DMS53 treated with DMSO at 0.1 percent for 48 hours (cell line): ENCODE measurements at regions not wholly inside any gene's neighbourhood (a gene's known extent, or its start where the extent isn't known, plus 50 kb on each side); places are given as distances from the start of the nearest gene placed in this dataset.

Source experiments
- DNase-seq: peaks from one replicate; lab custom pipeline; 2025; ENCODE audit not compliant: unreplicated experiment; lab: John Stamatoyannopoulos, UW

DNA sequence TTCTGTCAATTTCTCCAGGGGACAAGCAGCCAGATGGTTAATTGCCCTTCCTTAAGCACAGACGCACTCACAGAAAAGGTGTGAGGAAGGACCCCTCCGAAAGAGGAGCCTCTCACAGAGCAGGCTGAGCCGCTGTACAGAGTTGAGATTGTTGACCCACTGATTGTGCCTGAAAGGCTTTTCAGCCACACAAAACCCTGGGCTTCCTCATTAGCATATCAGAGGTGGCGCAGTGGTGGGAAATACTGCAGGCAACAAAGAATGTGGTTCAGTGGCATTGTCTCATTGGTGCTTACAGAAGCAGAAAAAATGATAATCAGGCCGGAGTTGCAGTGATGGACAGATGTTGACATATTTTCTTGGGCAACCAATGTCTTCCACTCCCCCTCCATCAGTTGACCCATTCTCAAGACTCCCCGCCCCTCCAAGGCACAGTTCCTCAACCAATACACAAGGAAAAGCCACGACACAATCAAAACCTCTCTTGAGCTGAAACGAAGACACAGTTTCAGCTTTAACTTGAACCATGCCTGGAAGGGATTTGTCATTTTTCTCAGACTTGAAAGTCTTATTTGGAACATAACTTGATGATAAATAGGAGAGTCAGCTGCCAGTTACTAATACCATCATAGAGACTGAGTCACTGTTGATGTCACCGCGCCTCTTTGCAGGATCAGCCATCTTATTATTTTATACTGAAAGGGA lies 53.1 kb downstream of the ATXN3L start:
- no peak for DNase-seq

DNA sequence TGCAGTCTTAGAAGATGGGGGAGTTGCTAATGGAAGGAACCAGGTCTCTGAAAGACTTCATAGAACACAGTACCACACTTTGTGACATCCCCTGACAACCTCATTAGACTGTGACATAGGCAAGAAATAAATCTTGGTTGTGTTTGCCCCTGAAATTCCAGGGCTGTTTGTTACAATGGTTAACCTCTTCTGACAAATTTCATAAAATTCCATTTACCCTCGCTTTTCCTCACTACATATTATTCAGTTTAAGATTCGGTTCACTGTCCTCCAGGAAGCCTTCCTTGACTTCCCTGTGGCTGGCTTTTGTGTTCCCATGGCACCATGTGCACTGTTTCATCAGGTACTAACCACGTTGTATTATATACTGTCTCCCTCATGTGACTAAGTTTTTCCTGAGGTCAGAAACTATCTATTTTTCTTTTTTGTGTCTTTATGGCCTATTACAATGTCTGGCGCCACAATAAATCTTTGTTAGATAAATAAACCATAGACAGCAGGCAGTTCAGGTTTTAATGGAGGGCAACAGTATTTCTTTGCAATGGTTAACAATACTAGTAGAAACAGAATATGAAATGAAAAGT lies 54.2 kb downstream of the ATXN3L start:
- no peak for DNase-seq

DNA sequence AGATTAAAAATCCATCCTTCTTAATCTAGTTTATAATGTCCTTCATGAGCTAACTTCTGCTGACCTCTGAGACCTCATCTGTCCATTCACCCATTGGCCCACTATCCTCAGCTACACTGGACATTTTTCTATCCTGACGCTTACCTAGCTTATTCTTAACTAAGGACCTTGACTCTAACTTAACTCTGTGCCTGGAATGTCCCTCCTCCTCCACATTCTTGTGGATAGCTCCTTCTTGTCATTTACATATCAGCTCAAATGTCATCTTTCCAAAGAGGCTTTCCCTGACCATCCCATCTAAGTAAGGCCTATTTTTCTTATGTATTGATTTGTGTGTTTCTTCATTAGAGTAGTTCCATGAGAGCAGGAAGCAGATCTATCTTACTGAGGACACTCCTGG lies 54.7 kb downstream of the ATXN3L start:
- no peak for DNase-seq

DNA sequence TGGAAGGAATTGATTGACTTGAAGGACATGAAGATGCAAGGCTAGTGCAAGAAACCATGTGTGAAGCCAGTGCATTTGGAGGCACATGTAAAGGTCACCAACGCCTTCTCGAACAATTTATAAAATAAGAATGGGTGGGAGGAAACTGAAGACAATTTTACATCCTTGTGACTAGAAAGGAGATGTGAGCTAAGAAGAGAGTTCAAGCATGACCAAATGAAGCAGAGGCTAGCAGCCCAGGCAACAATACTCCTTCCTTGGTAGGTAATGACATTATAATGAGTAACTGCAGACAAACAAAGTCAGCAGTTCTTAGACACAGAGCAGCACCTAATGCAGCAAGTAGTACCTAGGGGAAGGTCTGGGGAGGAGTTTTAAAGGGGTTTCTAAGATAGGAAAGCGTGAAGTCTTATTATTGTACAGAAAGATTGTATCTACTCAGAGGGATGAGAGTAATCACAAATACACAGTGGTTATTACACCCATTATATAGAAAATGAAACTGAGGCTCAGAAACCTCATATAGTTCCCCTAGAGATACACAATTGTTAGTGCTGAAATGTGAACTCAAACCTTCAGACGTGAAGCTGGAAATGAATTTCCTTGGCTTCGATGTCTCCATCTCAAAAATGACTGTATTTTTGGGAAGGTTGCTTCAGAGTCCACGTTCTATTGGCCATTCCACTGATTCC lies 56.1 kb downstream of the ATXN3L start:
- DNase-seq, result no peak

DNA sequence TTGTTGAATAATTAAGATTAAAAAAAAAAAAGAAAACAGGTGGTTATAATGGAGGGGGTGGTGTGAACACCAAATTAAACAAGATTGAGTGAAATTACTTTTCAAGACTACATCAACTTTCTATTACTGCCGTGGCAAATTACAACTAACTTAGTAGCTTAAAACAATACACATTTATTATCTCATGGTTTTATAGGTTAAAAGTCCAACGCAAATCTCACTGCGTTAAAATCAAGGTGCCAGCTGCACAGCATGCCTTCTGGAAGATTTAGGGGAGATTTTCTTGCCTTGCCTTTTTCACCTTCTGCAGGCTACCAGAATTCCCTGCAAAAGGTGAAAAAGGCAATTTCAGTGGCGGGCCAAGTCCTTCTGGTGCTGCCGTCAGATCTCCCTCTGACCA lies 58.5 kb downstream of the ATXN3L start:
- no peak for DNase-seq

DNA sequence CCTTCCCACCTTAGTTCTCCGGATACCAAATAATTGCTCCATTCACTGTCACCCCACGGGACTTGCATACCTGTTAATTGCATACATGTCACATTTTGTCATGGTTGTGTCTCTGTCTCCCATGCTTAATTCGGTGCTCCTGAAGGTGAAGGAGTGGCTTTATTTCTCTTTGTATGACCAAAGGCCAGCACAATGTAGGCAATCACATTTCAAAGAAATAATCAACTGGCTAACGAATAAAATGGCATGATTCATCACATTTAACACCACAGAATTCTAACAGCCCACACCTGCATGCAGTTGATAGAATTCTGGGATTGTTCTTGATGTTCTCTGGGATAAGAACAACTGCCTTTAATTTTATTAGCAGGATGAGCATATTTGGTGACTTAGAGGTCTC lies 59.3 kb downstream of the ATXN3L start:
- no peak for DNase-seq

DNA sequence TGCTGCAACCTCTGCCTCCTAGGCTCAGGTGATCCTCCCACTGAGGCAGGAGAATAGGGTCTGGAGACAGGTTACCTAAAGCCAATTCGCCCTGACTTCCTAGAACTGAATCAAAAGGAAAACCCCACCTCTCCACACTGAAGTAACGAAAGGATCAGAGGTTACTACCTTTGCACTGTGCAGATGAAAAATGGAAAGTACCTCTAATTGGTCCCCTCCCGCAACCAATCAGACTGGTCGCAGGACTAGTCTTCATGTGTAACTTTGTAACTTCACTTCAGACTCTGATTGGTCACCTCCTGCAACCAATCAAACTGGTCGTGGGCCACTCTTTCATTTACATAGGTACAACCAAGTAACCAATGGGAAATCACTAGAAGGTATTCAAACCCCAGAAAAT lies 61.1 kb downstream of the ATXN3L start:
- DNase-seq, result no peak

DNA sequence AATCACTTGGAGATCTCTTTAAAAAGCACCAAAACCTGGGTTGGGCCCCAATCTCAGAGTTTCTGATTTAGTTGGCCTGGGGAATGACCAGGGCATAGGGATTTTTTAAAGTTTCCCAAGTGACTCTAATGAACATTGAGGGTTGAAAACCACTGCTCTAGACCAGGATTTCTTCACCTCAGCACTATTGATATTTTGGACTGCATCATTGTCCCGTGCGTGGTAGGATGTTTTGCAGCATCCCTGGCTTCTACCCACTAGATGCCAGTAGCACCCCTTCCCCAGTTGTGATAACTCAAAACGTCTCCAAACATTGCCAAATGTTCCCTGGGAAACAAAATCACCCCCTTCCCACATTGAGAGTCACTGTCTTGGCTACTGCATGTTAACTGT lies 61.8 kb downstream of the ATXN3L start:
- no peak for DNase-seq

DNA sequence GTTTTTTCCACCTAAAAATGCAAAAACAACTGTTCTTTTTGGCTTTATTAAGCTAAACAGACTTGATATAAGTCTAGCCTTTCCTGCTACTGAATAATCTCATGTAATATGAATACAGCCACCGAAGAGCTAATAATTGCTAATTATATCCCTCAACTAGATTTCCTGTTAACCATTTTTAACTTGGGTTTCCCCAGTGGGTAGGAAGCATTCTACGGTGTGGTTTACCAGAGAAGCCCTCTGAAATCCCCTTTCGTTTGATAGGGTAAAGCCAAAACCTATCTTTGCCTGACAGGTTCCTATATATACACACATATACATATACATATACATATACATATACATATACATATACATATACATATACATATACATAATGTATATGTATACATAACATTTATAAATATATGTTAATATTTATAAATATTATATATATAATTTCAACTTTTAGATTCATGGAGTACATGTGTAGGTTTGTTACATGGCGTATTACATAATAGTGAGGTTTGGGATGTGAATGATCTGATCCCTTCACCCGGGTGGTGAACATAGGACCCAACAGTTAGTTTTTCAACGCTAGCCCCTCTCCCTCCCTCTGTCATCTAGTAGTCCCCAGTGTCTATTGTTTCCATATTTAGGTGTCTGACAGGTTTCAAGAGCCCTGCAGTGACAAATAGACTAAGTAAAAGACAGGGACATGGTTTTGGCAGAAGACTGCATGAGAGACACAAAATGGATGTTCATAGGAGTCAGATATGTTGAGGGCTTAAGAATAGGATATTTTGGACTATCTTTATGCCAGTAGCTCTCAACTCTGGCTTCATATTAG lies 62.4 kb downstream of the ATXN3L start:
- no peak for DNase-seq

DNA sequence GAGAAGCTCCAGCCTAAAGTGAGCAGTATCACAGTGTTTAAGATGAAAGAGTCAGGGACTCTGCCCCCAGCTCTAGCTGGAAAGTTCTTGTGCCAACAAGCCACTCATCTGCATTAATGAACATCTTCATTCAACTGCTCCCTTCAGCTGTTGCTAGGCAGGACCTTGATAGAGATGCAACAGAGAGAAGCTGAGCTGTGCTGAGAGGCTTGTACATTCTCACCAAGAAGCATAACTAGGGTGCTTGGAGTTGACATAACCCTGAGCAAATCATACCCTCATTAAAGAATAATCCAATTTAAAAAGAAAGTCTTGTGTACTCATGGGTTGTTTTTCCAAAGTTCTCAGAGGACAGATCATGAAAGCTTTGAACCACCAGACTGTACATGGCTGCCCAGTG lies 63.2 kb downstream of the ATXN3L start:
- DNase-seq, result no peak

DNA sequence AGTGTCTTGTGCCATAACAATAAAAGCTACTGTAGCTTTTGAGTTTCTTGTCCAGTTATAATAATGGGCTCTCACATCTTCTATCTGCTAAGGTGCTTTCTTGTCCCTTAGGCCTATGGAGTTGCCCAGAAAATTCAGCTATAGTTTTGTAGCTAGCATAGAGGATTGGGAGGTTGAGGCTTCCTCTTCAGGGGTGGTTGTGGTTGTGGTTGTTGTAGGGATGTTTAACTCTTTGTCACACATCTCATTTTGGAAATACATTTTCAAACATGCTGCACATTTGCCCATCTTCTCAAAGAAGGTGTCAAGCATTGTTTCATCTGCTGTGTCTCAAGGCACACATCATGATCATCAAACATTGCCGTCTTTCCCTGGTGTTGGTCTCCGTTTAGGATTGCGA lies 65.0 kb downstream of the ATXN3L start:
- no peak for DNase-seq

DNA sequence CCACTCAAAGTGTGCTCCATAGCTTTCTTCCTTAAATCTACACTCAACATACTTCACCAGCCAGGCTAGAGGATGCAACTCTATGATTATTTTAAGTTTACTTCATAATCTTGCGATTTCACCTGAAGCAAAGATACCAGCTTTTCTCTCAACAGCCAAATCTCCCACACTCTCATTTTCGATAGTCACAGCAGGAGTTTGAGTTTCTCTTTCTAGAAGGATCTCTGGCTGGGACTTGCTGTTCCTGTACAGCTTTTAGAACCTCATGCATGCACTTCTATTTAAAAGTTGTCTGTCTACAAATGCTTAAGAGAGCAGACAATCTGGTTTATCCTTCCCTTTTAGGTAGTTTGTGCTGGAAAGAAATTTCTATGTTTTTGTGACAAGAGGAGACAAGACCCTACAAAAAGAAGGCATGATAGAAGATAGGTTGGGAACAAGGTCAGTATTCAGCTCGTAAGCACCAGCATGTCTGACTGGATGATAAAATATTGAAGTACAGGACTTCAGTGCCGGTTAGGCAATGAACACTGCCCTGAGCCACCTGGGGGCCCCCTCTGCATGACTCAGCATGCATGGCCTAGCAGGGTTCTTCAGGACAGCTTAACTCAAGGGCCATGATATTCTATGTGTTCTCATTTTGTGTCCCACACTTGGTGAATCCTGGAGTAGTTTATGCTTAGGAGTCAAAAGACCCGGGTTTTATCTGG lies 65.6 kb downstream of the ATXN3L start:
- DNase-seq, result peak; percentile 3

DNA sequence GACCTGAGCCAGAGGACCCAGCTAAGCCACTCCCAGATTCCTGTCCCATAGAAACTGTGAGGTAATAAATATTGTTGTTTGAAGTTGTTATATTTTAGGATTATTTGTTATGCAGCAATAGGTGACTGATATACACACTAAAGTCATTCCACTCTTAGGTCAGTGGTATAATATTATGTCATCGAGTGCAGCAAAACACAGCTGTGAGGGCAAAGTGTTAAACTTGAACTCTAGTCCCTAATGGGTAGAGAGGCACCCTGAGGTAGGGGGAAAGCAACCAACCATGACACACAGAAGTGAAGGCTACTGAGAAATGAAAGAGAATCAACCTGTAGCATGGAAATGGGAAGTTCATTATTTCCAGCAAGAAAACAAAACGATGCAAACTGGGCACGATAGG lies 66.6 kb downstream of the ATXN3L start:
- no peak for DNase-seq

DNA sequence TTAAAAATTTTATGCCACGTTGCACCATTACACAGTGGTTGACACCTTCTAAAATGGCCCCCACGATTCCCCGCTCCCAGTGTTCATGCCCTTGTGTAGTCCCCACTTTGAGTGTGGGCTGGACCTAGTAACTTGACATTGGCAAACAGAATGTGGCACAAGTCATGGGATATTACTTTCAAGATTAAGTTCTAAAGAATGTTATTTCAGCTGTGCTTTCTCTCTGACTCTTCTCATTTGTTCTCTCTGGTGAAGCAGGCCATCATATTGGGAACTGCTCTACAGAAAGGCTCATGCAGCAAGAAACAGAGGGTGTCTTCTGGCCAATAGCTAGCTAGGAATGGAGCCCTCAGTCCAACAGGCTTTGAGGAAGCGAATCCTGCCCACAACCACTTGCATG lies 67.1 kb downstream of the ATXN3L start:
- no peak for DNase-seq

DNA sequence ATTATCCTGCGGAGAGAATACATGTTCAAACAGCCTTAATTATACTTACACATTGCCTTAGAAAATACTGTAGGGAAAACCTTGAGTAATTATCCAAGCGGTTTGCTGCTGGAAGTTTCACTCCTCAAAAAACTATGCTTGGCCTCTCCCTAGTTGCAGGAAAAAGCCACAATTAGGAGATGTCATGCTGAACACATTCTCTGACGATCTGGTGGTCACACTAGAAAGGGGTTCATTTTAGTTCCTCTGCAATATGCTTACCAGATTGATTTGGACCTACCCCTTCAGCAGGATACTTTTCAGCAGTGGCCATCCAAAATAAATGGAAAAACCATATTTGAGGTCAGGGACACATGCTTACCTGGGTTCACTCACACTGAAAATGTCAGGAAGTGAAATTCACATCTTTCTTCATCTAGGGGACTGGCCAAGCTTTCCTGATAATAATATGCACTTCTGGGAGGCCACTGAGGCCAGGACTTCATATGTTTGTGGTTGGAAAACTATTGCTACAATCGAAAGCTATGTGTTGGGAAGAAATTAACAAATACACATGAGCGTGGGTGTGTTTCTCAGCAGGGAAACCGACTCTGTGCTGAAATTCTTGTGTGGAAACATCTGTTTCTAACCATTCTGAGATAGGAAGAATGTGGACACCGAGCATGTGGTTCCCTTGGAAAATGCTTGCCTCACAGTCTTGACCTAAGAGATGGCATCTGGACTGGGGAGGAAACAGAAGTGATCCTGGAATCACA lies 68.8 kb downstream of the ATXN3L start:
- no peak for DNase-seq

DNA sequence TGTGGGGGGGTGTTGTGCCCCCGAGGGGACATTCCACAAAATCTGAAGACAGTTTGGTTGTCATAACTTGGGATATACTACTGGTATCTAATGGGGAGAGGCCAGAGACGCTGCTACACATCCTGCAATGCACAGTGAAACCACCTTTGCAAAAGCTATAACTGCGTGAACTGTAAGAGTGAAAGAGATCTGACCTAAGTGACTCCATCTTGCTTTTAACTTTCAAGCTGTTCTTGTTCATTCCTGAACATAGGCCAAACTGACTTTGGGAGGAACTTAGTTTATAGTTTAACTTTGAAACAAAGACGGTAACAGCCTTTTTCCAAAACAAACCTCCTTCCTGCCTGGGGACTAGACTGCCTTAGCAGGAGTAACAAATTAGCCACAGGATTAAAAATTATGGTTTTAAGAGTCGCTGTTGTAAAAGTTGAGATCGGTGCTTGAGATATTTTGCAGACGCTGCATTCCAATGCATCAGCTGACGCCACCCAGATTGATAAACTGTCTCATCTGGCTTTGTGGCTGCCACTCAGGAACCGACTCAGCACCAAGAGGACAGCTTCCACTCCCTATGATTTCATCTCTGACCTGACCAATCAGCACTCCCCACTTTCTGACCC lies 70.9 kb downstream of the ATXN3L start:
- no peak for DNase-seq

DNA sequence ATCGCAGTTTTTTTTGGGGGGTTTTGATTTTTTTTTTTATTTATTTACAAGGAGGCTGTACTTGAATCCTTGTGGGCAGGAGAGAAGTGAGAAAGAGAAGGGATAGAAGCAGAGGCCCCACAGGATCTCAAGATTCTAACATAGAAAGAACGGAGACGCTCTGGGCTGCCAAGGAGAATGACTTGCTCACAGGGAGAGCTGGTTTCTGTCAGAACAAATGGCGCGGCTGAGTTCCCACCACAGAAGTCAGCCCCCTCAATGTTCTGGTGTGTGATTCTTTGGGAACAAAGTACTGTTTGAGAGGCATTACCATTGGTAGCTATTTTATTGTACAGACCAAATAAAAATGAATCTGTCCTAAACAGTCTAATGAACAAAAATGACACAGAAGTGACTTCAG lies 80.6 kb downstream of the ATXN3L start:
- DNase-seq, result no peak

DNA sequence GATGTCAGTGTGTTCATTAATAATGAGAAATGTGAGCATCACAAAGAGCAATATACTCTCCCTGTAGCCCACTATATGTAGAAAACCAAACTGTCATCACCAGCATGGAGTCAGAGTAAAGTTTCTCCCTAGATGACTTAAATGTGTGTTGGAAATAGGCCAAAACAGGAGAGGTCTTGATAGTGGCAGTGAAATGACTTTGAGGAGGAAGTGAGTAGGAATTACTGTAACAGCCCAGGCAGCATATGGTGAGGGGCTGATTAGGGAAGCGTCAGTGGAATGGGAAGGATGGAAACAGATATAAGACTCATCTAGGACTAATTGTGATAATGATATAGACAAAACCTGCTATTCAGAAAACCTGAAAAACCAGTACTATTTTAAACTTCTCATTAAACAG lies 83.9 kb downstream of the ATXN3L start:
- no peak for DNase-seq

DNA sequence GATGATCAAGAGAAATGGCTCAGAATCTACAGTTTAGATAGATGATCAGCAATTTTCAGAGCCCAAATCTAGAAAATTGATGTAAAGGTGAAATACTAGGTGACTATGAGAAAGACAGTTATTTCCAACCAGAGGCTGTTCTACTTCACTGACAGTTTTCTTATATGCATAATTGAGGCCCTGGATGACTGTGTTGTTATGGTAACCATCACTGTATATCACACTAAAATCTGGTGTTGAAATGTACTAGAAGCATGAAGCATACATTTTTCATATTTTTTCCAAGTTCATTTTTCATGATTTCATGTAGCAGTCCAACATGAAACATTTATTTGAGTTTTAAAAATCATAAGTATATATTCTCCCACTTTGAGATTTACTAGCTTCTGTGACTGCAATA lies 87.4 kb downstream of the ATXN3L start:
- no peak for DNase-seq

DNA sequence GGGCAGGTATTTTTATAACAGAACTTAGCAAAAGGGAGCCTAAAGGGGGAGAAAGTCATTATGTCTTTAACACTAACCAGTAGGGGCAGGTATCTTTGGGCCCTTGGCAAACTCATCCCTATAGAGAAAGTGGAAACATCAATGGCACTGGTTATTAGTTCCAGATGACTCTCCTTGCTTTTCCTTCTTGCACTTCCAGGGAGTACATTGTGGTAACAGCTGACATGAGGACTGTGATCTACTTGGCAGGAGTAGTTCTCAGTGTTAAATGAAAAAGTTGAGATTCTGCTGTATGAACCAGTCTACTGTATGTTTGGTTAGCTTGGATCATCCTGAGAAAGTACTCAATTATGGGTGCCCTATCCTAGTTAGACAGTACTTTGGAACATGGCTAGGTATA lies 93.6 kb downstream of the ATXN3L start:
- no peak for DNase-seq
